WERI-Rb-1 (cell line): ENCODE measurements at regions not wholly inside any gene's neighbourhood (a gene's known extent, or its start where the extent isn't known, plus 50 kb on each side); places are given as distances from the start of the nearest gene placed in this dataset.

Experiments used
- DNase-seq: peaks from one replicate; pipeline ENCODE4 v3.0.0-alpha.2; 2020
- H3K27ac ChIP-seq: fragments of 250-450 bp; sonication (Bioruptor Pico); 2 replicates; pipeline ENCODE4 v1.5.1; 2020; ENCODE audit warnings: mild to moderate bottlenecking, moderate library complexity
- H3K27me3 ChIP-seq: fragments of 250-450 bp; sonication (Bioruptor Pico); 2 replicates; pipeline ENCODE4 v1.5.1; 2021; ENCODE audit warnings: mild to moderate bottlenecking, low read depth, moderate library complexity; ENCODE audit not compliant: insufficient read depth, severe bottlenecking
- H3K36me3 ChIP-seq: fragments of 250-450 bp; sonication (Bioruptor Pico); 2 replicates; pipeline ENCODE4 v1.5.1; 2020; ENCODE audit warnings: mild to moderate bottlenecking, moderate library complexity
- H3K4me3 ChIP-seq: 2 replicates; pipeline ENCODE4 v1.5.1; 2011; ENCODE audit warnings: low read depth, mild to moderate bottlenecking, control low read depth, low read length
- H3K9me3 ChIP-seq: fragments of 250-450 bp; sonication (Bioruptor Pico); 2 replicates; pipeline ENCODE4 v1.5.1; 2021; ENCODE audit warnings: mild to moderate bottlenecking, moderate library complexity; ENCODE audit not compliant: severe bottlenecking
- TF ChIP-seq, protein P1 (sequence below): IDR thresholded peaks from 2 replicates; pipeline ENCODE4 v1.5.1; 2011; ENCODE audit warnings: low read depth, mild to moderate bottlenecking, control low read depth, inconsistent platforms, low read length

DNA sequence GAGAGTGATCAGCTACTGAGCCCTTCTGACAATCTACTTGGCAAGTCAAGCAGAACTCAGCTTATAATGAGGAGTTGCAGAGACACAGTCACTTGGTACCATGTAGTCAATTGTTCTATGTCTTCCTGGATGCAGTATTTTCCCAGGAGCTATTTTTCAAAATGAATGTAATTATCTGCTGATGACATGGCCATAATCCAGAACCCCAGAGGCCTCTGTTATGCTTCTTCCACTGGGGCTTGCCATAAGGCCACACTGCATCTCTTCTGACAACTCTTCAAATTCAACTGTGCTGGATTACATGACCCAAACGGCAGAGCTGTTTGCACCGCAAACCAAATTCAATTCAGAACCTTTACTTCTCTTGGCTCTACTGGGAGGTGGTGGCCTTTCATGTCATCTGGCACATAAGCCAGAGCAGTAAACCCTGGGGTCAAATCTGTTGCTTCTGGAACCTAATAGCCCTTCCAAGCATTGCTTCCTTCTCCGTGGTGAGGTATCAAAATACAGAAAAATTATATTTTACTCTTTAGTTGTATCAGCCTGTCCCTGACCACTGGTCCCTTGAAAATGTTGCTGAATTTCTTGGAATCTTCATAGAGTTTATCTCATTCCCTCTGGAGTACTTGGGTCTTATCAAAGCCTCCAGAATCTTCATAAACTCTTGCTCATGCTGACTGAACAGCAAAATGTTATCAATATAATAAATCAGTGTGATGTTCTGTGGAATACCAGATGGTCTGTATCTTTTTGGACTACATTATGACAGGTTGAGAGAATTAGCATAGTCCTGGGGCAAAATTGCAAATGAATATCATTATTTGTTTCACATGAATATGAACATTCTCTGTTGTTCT, 79.4 kb upstream of the DCN start:
- Histone ChIP-seq H3K4me3 (no peak overlapping the region), H3K36me3 (no peaks in the 10 kb centered on the region), H3K27ac (no peak overlapping the region), H3K27me3 (no peaks in the 10 kb centered on the region), H3K9me3 (no peaks in the 10 kb centered on the region)
- no peak for DNase-seq
- TF ChIP-seq, protein P1, sequence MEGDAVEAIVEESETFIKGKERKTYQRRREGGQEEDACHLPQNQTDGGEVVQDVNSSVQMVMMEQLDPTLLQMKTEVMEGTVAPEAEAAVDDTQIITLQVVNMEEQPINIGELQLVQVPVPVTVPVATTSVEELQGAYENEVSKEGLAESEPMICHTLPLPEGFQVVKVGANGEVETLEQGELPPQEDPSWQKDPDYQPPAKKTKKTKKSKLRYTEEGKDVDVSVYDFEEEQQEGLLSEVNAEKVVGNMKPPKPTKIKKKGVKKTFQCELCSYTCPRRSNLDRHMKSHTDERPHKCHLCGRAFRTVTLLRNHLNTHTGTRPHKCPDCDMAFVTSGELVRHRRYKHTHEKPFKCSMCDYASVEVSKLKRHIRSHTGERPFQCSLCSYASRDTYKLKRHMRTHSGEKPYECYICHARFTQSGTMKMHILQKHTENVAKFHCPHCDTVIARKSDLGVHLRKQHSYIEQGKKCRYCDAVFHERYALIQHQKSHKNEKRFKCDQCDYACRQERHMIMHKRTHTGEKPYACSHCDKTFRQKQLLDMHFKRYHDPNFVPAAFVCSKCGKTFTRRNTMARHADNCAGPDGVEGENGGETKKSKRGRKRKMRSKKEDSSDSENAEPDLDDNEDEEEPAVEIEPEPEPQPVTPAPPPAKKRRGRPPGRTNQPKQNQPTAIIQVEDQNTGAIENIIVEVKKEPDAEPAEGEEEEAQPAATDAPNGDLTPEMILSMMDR = no peak

DNA sequence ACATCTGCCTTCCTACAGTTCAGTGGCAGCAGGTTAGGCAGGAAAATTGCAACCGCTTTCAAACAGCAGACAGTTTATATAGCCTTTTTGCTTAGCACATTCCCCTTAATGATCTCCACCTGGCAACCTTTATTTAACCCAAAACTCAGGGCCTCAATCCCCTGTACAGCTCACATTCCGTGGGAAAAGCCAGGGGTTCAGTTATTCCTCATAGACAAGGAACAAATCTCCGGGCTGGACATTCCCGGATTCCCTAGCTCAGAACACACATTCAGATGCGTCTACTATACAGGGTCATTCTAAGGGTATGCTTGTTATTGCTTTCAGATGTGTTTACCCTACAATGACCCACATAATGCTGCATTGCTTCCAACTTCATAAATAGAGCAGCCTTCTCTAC, 73.8 kb upstream of the DCN start:
- TF ChIP-seq, protein P1 = no peak
- H3K4me3 ChIP-seq = no peak overlapping the region
- no peaks in the 10 kb centered on the region for H3K27me3 ChIP-seq
- no peaks in the 10 kb centered on the region for H3K36me3 ChIP-seq
- H3K27ac ChIP-seq = no peak overlapping the region
- no peak for DNase-seq
- no peaks in the 10 kb centered on the region for H3K9me3 ChIP-seq

DNA sequence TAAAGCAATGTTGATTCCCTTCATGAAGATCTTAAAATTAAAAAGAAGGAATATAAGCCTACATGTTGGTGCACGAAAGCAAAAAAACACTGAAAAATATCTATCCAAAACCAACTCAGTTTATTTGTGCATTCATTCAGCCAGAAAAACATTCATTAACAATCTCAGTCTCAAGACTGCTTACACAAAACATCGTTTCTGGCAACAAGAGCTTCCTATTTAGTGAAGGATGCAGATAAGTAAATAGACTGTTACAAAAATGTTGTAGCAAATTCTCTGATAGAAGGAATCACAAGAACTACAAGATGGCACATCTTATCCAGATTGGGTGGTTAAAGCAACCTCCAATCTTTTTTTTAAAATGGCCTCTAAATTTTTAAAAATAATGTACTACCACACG, 69.7 kb upstream of the DCN start:
- H3K4me3 ChIP-seq = no peak overlapping the region
- H3K27ac ChIP-seq = no peak overlapping the region
- H3K27me3 ChIP-seq = no peaks in the 10 kb centered on the region
- H3K9me3 ChIP-seq = no peaks in the 10 kb centered on the region
- no peak for DNase-seq
- H3K36me3 ChIP-seq = no peaks in the 10 kb centered on the region
- TF ChIP-seq, protein P1 = no peak

DNA sequence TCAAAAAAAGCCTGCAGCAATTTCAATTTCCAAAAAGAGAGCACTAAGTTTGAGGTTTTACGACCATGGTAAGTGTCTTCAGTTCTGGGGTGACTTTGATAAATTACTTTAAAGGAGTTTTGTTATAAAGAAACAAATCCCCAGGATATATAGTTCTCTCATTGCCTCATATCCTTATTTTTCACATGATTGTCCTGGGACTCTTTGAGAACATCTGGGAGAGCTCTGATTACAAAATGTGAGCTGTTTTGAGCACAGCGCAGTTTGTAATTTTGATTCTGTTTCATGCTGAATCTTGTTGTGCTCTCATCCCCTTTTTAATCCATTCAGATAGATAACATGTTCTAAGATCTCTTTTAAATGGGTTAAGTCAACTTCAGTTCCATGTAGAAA, 67.7 kb upstream of the DCN start:
- Histone ChIP-seq H3K36me3 (no peaks in the 10 kb centered on the region), H3K27me3 (no peaks in the 10 kb centered on the region), H3K27ac (no peak overlapping the region), H3K9me3 (no peaks in the 10 kb centered on the region), H3K4me3 (no peak overlapping the region)
- TF ChIP-seq, protein P1 = no peak
- DNase-seq = no peak

DNA sequence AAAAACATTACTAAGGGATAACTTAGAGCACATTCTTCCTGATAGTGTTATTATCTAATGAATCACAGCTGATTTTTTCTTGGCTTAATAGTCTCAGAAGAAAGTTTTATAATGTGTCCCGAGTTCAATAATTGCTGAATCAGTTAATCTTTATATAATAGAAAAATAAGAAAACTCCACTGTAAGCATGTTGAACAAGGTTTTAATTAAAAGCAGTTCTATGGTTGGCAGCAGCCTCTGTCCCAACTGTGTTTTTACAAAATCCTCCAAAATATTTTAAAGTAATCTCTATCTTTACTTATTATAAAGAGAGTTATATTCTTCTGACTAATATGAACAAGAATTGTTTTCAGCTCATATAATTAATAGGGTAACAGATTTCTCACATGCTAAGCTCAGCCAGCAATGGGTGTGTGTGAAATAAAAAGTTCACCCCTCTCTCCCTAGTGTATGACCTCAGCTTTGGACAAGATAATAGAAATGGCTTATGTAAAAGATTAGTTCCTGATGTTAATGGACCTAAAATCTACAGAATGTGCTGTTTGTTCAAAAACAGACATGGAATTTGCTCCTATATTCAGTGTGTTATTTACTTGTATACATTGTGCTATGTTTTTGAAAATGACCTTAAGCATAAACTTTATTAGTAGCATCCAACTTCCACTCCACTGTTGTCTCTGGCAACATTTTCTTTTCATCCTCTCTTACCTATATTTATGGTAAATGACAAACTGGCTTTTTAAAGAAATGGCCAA, 67.1 kb upstream of the DCN start:
- Histone ChIP-seq H3K4me3 (no peak overlapping the region), H3K36me3 (no peaks in the 10 kb centered on the region)
- TF ChIP-seq, protein P1 = no peak

More for the DNA sequence above, 67.1 kb upstream of the DCN start:
- no peaks in the 10 kb centered on the region for H3K9me3 ChIP-seq
- H3K27ac ChIP-seq = no peak overlapping the region
- DNase-seq = no peak
- no peaks in the 10 kb centered on the region for H3K27me3 ChIP-seq
